WTC11 (cell line): ENCODE measurements at regions not wholly inside any gene's neighbourhood (a gene's known extent, or its start where the extent isn't known, plus 50 kb on each side); places are given as distances from the start of the nearest gene placed in this dataset.

Source experiments
- ATAC-seq: fragments of 200-7000 bp; cut with Tn5 transposase; 2 replicates; pipeline ENCODE4 v1.10.0; 2021; ENCODE audit warnings: mild to moderate bottlenecking, moderate library complexity
- CTCF ChIA-PET: fragments of 300-600 bp; sonication (Branson Sonifier 250); formaldehyde crosslinking; loops from one replicate; lab custom pipeline; 2021; ENCODE audit warnings: antibody characterized with exemption; lab: Charles Lee
- POLR2A ChIA-PET: fragments of 350-600 bp; sonication (Branson Sonifier 250); formaldehyde crosslinking; loops from one replicate; lab custom pipeline; 2021; ENCODE audit warnings: antibody characterized with exemption; lab: Charles Lee
- DNase-seq: peaks from one replicate; pipeline ENCODE4 v3.0.0; 2021; ENCODE audit warnings: low spot score
- H3K27ac Mint-ChIP-seq: 2 replicates; pipeline ENCODE4 v1.8.0; 2021; ENCODE audit warnings: mixed read lengths
- H3K27me3 Mint-ChIP-seq: 2 replicates; pipeline ENCODE4 v1.8.0; 2021; ENCODE audit warnings: low read depth, mild to moderate bottlenecking, moderate library complexity, mixed read lengths
- H3K36me3 Mint-ChIP-seq: 2 replicates; pipeline ENCODE4 v1.8.0; 2021; ENCODE audit warnings: mixed read lengths
- H3K4me1 Mint-ChIP-seq: 2 replicates; pipeline ENCODE4 v1.8.0; 2022; ENCODE audit warnings: mixed read lengths
- H3K4me3 Mint-ChIP-seq: 2 replicates; pipeline ENCODE4 v1.8.0; 2021; ENCODE audit warnings: mild to moderate bottlenecking, moderate library complexity, mixed read lengths
- H3K9me3 Mint-ChIP-seq: 2 replicates; pipeline ENCODE4 v1.8.0; 2021; ENCODE audit warnings: mixed read lengths
- ATF1 ChIP-seq: sonication (generic); formaldehyde crosslinking; IDR thresholded peaks from 2 replicates; pipeline ENCODE4 v1.8.1; 2023; ENCODE audit warnings: mild to moderate bottlenecking, moderate library complexity, missing genetic modification reagents
- ATF3 ChIP-seq: sonication (generic); formaldehyde crosslinking; conservative IDR thresholded peaks from 2 replicates; pipeline ENCODE4 v1.8.1; 2022; ENCODE audit warnings: mild to moderate bottlenecking, missing genetic modification reagents
- CDX4 ChIP-seq: fragments of 250-450 bp; sonication (Bioruptor Pico); IDR thresholded peaks from 2 replicates; pipeline ENCODE4 v1.9.0; 2021; ENCODE audit warnings: moderate library complexity, mild to moderate bottlenecking, inconsistent platforms, borderline replicate concordance
- E2F1 ChIP-seq: sonication (generic); formaldehyde crosslinking; IDR thresholded peaks from 2 replicates; pipeline ENCODE4 v1.8.0; 2022; ENCODE audit warnings: mild to moderate bottlenecking, missing genetic modification reagents
- ELF4 ChIP-seq: sonication (generic); formaldehyde crosslinking; IDR thresholded peaks from 2 replicates; pipeline ENCODE4 v1.8.1; 2022; ENCODE audit warnings: low read depth, mild to moderate bottlenecking, moderate library complexity, missing genetic modification reagents
- GTF2I ChIP-seq: fragments of 250-450 bp; sonication (Bioruptor Pico); conservative IDR thresholded peaks from 2 replicates; pipeline ENCODE4 v1.4.0; 2021; ENCODE audit warnings: mild to moderate bottlenecking
- MAX ChIP-seq: sonication (generic); formaldehyde crosslinking; IDR thresholded peaks from 2 replicates; pipeline ENCODE4 v1.8.0; 2022; ENCODE audit warnings: mild to moderate bottlenecking, missing genetic modification reagents
- NR2C2 ChIP-seq: sonication (generic); formaldehyde crosslinking; IDR thresholded peaks from 2 replicates; pipeline ENCODE4 v1.8.0; 2022; ENCODE audit warnings: mild to moderate bottlenecking, missing genetic modification reagents
- RELA ChIP-seq: sonication (generic); formaldehyde crosslinking; IDR thresholded peaks from 2 replicates; pipeline ENCODE4 v1.8.1; 2022; ENCODE audit warnings: missing genetic modification reagents, mild to moderate bottlenecking, borderline replicate concordance
- SMAD3 ChIP-seq: sonication (generic); formaldehyde crosslinking; IDR thresholded peaks from 2 replicates; pipeline ENCODE4 v1.8.0; 2022; ENCODE audit warnings: missing genetic modification reagents, mild to moderate bottlenecking, borderline replicate concordance
- SMAD4 ChIP-seq: sonication (generic); formaldehyde crosslinking; IDR thresholded peaks from 2 replicates; pipeline ENCODE4 v1.8.0; 2022; ENCODE audit warnings: mild to moderate bottlenecking, missing genetic modification reagents
- ZBTB43 ChIP-seq: sonication (generic); formaldehyde crosslinking; IDR thresholded peaks from 2 replicates; pipeline ENCODE4 v1.8.1; 2023; ENCODE audit warnings: mild to moderate bottlenecking, missing genetic modification reagents
- ZMAT4 ChIP-seq: fragments of 250-450 bp; sonication (Bioruptor Pico); IDR thresholded peaks from 2 replicates; pipeline ENCODE4 v1.9.0; 2021; ENCODE audit warnings: mild to moderate bottlenecking
- ZNF138 ChIP-seq: sonication (generic); formaldehyde crosslinking; conservative IDR thresholded peaks from 2 replicates; pipeline ENCODE4 v1.8.1; 2022; ENCODE audit warnings: mild to moderate bottlenecking, moderate library complexity, missing genetic modification reagents
- ZNF232 ChIP-seq: sonication (generic); formaldehyde crosslinking; IDR thresholded peaks from 2 replicates; pipeline ENCODE4 v1.8.0; 2022; ENCODE audit warnings: mild to moderate bottlenecking, missing genetic modification reagents
- ZNF423 ChIP-seq: fragments of 250-450 bp; sonication (Bioruptor Pico); IDR thresholded peaks from 2 replicates; pipeline ENCODE4 v2.1.2; 2022; ENCODE audit warnings: mild to moderate bottlenecking, moderate library complexity
- ZNF532 ChIP-seq: fragments of 250-450 bp; sonication (Bioruptor Pico); IDR thresholded peaks from 2 replicates; pipeline ENCODE4 v1.9.0; 2021; ENCODE audit warnings: mild to moderate bottlenecking, borderline replicate concordance
- ZSCAN18 ChIP-seq: fragments of 250-450 bp; sonication (Bioruptor Pico); IDR thresholded peaks from 2 replicates; pipeline ENCODE4 v2.1.2; 2022; ENCODE audit warnings: mild to moderate bottlenecking, moderate library complexity
- TF ChIP-seq, protein P1 (sequence below): fragments of 250-450 bp; sonication (Bioruptor Pico); IDR thresholded peaks from 2 replicates; pipeline ENCODE4 v1.9.0; 2021; ENCODE audit warnings: mild to moderate bottlenecking

DNA sequence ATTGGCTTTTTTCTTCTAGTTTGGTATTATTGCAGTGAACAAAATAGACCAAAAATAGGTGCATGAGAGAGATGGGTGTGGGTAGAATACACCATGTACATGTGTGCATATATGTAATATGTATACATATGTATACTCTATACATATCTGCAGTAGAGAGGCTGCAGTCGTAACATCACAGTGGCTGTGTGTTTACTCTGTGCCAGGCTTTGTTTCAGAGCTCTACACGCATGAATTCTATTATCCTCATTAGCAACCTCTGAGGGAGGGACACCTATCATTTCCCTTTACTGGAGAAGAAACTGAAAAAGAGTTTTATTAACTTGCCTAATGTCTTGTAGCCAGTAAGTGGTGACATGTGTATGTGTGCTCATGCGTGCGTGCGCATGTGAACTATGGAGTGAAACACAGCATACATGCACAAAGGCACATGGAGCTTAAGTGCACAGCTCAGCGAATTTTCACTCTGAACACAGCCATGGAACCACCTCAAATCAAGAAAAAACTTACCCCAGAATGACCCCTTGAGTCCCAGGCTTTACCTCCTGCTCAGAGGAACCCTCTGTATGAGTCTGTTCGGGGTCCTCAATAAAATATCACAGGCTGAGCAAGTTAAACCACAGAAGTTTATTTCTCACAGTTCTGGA is 452.5 kb downstream of the CDH26 start:
- TF ChIP-seq ATF3 (CRISPR knock-in tag) (no peak), CDX4 (CRISPR knock-in tag) (no peak), ZBTB43 (CRISPR knock-in tag) (no peak), ZNF138 (CRISPR knock-in tag) (no peak), ZNF532 (CRISPR knock-in tag) (no peak), GTF2I (CRISPR knock-in tag) (no peak), NR2C2 (no peak), ATF1 (CRISPR knock-in tag) (no peak), RELA (no peak), ZNF423 (CRISPR knock-in tag) (no peak)
- no peak overlapping the region for H3K27ac Mint-ChIP-seq
- no peak for ATAC-seq
- ChIA-PET POLR2A (no interaction called here), CTCF (no interaction called here)
- peaks cover 10% of the 10 kb centered on the region; the same call in 1 of the 2 replicates for H3K36me3 Mint-ChIP-seq
- no peak overlapping the region for H3K4me3 Mint-ChIP-seq
- DNase-seq, result no peak
- peaks cover 40% of the 10 kb centered on the region for H3K27me3 Mint-ChIP-seq
- peaks cover 35% of the 10 kb centered on the region for H3K9me3 Mint-ChIP-seq
- no peaks in the 10 kb centered on the region for H3K4me1 Mint-ChIP-seq

GRCh38 chr20:60411813-60412212 is 453.6 kb downstream of the CDH26 start:
- H3K9me3 Mint-ChIP-seq, result peaks cover 35% of the 10 kb centered on the region
- H3K4me1 Mint-ChIP-seq, result no peaks in the 10 kb centered on the region
- CTCF ChIA-PET, result no interaction called here
- no peak overlapping the region for H3K4me3 Mint-ChIP-seq
- DNase-seq (no peak), ATAC-seq (no peak)
- peaks cover 10% of the 10 kb centered on the region; the same call in 1 of the 2 replicates for H3K36me3 Mint-ChIP-seq
- POLR2A ChIA-PET, result no interaction called here
- no peak overlapping the region for H3K27ac Mint-ChIP-seq
- peaks cover 40% of the 10 kb centered on the region for H3K27me3 Mint-ChIP-seq
- TF ChIP-seq, protein P1, sequence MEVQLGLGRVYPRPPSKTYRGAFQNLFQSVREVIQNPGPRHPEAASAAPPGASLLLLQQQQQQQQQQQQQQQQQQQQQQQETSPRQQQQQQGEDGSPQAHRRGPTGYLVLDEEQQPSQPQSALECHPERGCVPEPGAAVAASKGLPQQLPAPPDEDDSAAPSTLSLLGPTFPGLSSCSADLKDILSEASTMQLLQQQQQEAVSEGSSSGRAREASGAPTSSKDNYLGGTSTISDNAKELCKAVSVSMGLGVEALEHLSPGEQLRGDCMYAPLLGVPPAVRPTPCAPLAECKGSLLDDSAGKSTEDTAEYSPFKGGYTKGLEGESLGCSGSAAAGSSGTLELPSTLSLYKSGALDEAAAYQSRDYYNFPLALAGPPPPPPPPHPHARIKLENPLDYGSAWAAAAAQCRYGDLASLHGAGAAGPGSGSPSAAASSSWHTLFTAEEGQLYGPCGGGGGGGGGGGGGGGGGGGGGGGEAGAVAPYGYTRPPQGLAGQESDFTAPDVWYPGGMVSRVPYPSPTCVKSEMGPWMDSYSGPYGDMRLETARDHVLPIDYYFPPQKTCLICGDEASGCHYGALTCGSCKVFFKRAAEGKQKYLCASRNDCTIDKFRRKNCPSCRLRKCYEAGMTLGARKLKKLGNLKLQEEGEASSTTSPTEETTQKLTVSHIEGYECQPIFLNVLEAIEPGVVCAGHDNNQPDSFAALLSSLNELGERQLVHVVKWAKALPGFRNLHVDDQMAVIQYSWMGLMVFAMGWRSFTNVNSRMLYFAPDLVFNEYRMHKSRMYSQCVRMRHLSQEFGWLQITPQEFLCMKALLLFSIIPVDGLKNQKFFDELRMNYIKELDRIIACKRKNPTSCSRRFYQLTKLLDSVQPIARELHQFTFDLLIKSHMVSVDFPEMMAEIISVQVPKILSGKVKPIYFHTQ, result no peak
- TF ChIP-seq ELF4 (no peak), SMAD3 (CRISPR knock-in tag) (no peak), ZNF232 (CRISPR knock-in tag) (no peak), SMAD4 (no peak), CDX4 (CRISPR knock-in tag) (no peak), E2F1 (no peak), MAX (CRISPR knock-in tag) (no peak), ZMAT4 (CRISPR knock-in tag) (no peak), ATF1 (CRISPR knock-in tag) (no peak), ZSCAN18 (CRISPR knock-in tag) (no peak)
